ENCODE measurements at regions not wholly inside any gene's neighbourhood (a gene's known extent, or its start where the extent isn't known, plus 50 kb on each side); places are given as distances from the start of the nearest gene placed in this dataset.

- no peaks in the 10 kb centered on the region for H3K27me3 Mint-ChIP-seq
- H3K4me1 Mint-ChIP-seq, result no peaks in the 10 kb centered on the region
- H3K27ac Mint-ChIP-seq, result no peak overlapping the region
- no peak overlapping the region for H3K4me3 Mint-ChIP-seq
- ATAC-seq (ENCODE audit: low read depth), result no peak
- POLR2A ChIA-PET, result no interaction called here
- no peaks in the 10 kb centered on the region for H3K36me3 Mint-ChIP-seq
- no peak for DNase-seq
- H3K9me3 Mint-ChIP-seq, result no peaks in the 10 kb centered on the region
These were observed 386.7 kb downstream of the TFAP2A start for GRCh38 chr6:10028222-10028621.

GRCh38 chr6:10019851-10020250 is 395.0 kb downstream of the TFAP2A start:
- Mint-ChIP-seq H3K4me3 (no peak overlapping the region), H3K27ac (no peak overlapping the region), H3K27me3 (no peaks in the 10 kb centered on the region), H3K36me3 (no peaks in the 10 kb centered on the region), H3K4me1 (no peaks in the 10 kb centered on the region), H3K9me3 (peaks cover 2% of the 10 kb centered on the region)
- ATAC-seq (ENCODE audit: low read depth) (no peak), DNase-seq (no peak)
- POLR2A ChIA-PET, result no interaction called here

GRCh38 chr6:10014557-10014956 is 400.3 kb downstream of the TFAP2A start:
- no peak for ATAC-seq (ENCODE audit: low read depth)
- Mint-ChIP-seq H3K9me3 (no peaks in the 10 kb centered on the region), H3K27ac (no peak overlapping the region), H3K27me3 (no peaks in the 10 kb centered on the region), H3K4me1 (no peaks in the 10 kb centered on the region), H3K4me3 (no peak overlapping the region), H3K36me3 (no peaks in the 10 kb centered on the region)
- POLR2A ChIA-PET, result no interaction called here
- no peak for DNase-seq

- no peaks in the 10 kb centered on the region for H3K36me3 Mint-ChIP-seq
- POLR2A ChIA-PET, result no interaction called here
- H3K9me3 Mint-ChIP-seq, result no peaks in the 10 kb centered on the region
- H3K27me3 Mint-ChIP-seq, result no peaks in the 10 kb centered on the region
- H3K4me1 Mint-ChIP-seq, result no peaks in the 10 kb centered on the region
- H3K4me3 Mint-ChIP-seq, result no peak overlapping the region
- no peak for DNase-seq
- no peak overlapping the region for H3K27ac Mint-ChIP-seq
- no peak for ATAC-seq (ENCODE audit: low read depth)
These were observed 414.3 kb downstream of the TFAP2A start for GRCh38 chr6:10000551-10000950.

GRCh38 chr6:9999796-10000195 is 415.1 kb downstream of the TFAP2A start:
- POLR2A ChIA-PET, result no interaction called here
- DNase-seq, result no peak
- Mint-ChIP-seq H3K27me3 (no peaks in the 10 kb centered on the region), H3K9me3 (no peaks in the 10 kb centered on the region), H3K27ac (no peak overlapping the region), H3K36me3 (no peaks in the 10 kb centered on the region), H3K4me1 (no peaks in the 10 kb centered on the region), H3K4me3 (no peak overlapping the region)
- ATAC-seq (ENCODE audit: low read depth), result no peak

GRCh38 chr6:9986273-9986672 is 428.6 kb downstream of the TFAP2A start:
- Mint-ChIP-seq H3K4me3 (no peak overlapping the region), H3K4me1 (peaks cover 1% of the 10 kb centered on the region), H3K27ac (no peak overlapping the region), H3K27me3 (no peaks in the 10 kb centered on the region), H3K9me3 (peaks cover 6% of the 10 kb centered on the region), H3K36me3 (no peaks in the 10 kb centered on the region)
- no peak for ATAC-seq (ENCODE audit: low read depth)
- POLR2A ChIA-PET, result no interaction called here
- no peak for DNase-seq

- no peak for ATAC-seq (ENCODE audit: low read depth)
- H3K27me3 Mint-ChIP-seq, result no peaks in the 10 kb centered on the region
- peaks cover 6% of the 10 kb centered on the region for H3K9me3 Mint-ChIP-seq
- POLR2A ChIA-PET, result no interaction called here
- H3K27ac Mint-ChIP-seq, result no peak overlapping the region
- H3K36me3 Mint-ChIP-seq, result no peaks in the 10 kb centered on the region
- H3K4me3 Mint-ChIP-seq, result no peak overlapping the region
- H3K4me1 Mint-ChIP-seq, result peaks cover 1% of the 10 kb centered on the region
- no peak for DNase-seq
These were observed 429.4 kb downstream of the TFAP2A start for GRCh38 chr6:9985481-9985880.

- ATAC-seq (ENCODE audit: low read depth) (no peak), DNase-seq (no peak)
- Mint-ChIP-seq H3K4me3 (no peak overlapping the region), H3K27ac (no peak overlapping the region), H3K27me3 (no peaks in the 10 kb centered on the region), H3K9me3 (peaks cover 6% of the 10 kb centered on the region), H3K4me1 (peaks cover 1% of the 10 kb centered on the region), H3K36me3 (no peaks in the 10 kb centered on the region)
- POLR2A ChIA-PET, result no interaction called here
These were observed 430.3 kb downstream of the TFAP2A start for GRCh38 chr6:9984607-9985006.

- no peaks in the 10 kb centered on the region for H3K27me3 Mint-ChIP-seq
- peaks cover 1% of the 10 kb centered on the region for H3K4me1 Mint-ChIP-seq
- H3K9me3 Mint-ChIP-seq, result peaks cover 6% of the 10 kb centered on the region
- POLR2A ChIA-PET, result no interaction called here
- ATAC-seq (ENCODE audit: low read depth) (no peak), DNase-seq (no peak)
- H3K27ac Mint-ChIP-seq, result no peak overlapping the region
- H3K4me3 Mint-ChIP-seq, result no peak overlapping the region
- no peaks in the 10 kb centered on the region for H3K36me3 Mint-ChIP-seq
These were observed 431.7 kb downstream of the TFAP2A start for GRCh38 chr6:9983168-9983567.

GRCh38 chr6:9982215-9982614 is 432.7 kb downstream of the TFAP2A start:
- POLR2A ChIA-PET, result no interaction called here
- H3K9me3 Mint-ChIP-seq, result peaks cover 6% of the 10 kb centered on the region

GRCh38 chr6:9979996-9980395 is 434.9 kb downstream of the TFAP2A start:
- H3K27me3 Mint-ChIP-seq, result no peaks in the 10 kb centered on the region
- H3K4me3 Mint-ChIP-seq, result no peak overlapping the region
- H3K36me3 Mint-ChIP-seq, result no peaks in the 10 kb centered on the region
- peaks cover 1% of the 10 kb centered on the region for H3K4me1 Mint-ChIP-seq
- POLR2A ChIA-PET, result no interaction called here
- no peak overlapping the region for H3K27ac Mint-ChIP-seq
- DNase-seq (no peak), ATAC-seq (ENCODE audit: low read depth) (no peak)
- peaks cover 5% of the 10 kb centered on the region for H3K9me3 Mint-ChIP-seq

More at GRCh38 chr6:9982215-9982614, 432.7 kb downstream of the TFAP2A start:
- H3K36me3 Mint-ChIP-seq, result no peaks in the 10 kb centered on the region
- H3K27ac Mint-ChIP-seq, result no peak overlapping the region
- no peak overlapping the region for H3K4me3 Mint-ChIP-seq
- H3K27me3 Mint-ChIP-seq, result no peaks in the 10 kb centered on the region
- peaks cover 1% of the 10 kb centered on the region for H3K4me1 Mint-ChIP-seq
- ATAC-seq (ENCODE audit: low read depth) (no peak), DNase-seq (no peak)

GRCh38 chr6:9978480-9978879 is 436.4 kb downstream of the TFAP2A start:
- Mint-ChIP-seq H3K27me3 (no peaks in the 10 kb centered on the region), H3K36me3 (no peaks in the 10 kb centered on the region), H3K4me1 (no peaks in the 10 kb centered on the region), H3K4me3 (no peak overlapping the region), H3K9me3 (no peaks in the 10 kb centered on the region), H3K27ac (no peak overlapping the region)
- ATAC-seq (ENCODE audit: low read depth), result no peak
- DNase-seq, result no peak
- POLR2A ChIA-PET, result no interaction called here

GRCh38 chr6:9977411-9977810 is 437.5 kb downstream of the TFAP2A start:
- Mint-ChIP-seq H3K36me3 (no peaks in the 10 kb centered on the region), H3K27me3 (no peaks in the 10 kb centered on the region), H3K4me1 (no peaks in the 10 kb centered on the region), H3K27ac (no peak overlapping the region), H3K4me3 (no peak overlapping the region), H3K9me3 (no peaks in the 10 kb centered on the region)
- POLR2A ChIA-PET, result no interaction called here
- DNase-seq (no peak), ATAC-seq (ENCODE audit: low read depth) (no peak)

- H3K4me1 Mint-ChIP-seq, result no peaks in the 10 kb centered on the region
- H3K4me3 Mint-ChIP-seq, result no peak overlapping the region
- no peak for DNase-seq
- no peaks in the 10 kb centered on the region for H3K27me3 Mint-ChIP-seq
- POLR2A ChIA-PET, result no interaction called here
- no peak for ATAC-seq (ENCODE audit: low read depth)
- H3K27ac Mint-ChIP-seq, result no peak overlapping the region
- no peaks in the 10 kb centered on the region for H3K36me3 Mint-ChIP-seq
- H3K9me3 Mint-ChIP-seq, result peaks cover 3% of the 10 kb centered on the region
These were observed 453.2 kb downstream of the TFAP2A start for GRCh38 chr6:9961646-9962045.

- no peak for DNase-seq
- Mint-ChIP-seq H3K27me3 (no peaks in the 10 kb centered on the region), H3K9me3 (peaks cover 3% of the 10 kb centered on the region), H3K27ac (no peak overlapping the region), H3K4me1 (no peaks in the 10 kb centered on the region), H3K36me3 (no peaks in the 10 kb centered on the region), H3K4me3 (no peak overlapping the region)
- POLR2A ChIA-PET, result no interaction called here
- no peak for ATAC-seq (ENCODE audit: low read depth)
These were observed 457.6 kb downstream of the TFAP2A start for GRCh38 chr6:9957215-9957759.
